ENCODE measurements at regions not wholly inside any gene's neighbourhood (a gene's known extent, or its start where the extent isn't known, plus 50 kb on each side); places are given as distances from the start of the nearest gene placed in this dataset.

- H3K36me3 ChIP-seq (ENCODE audit: control insufficient read depth in 4 of 4, insufficient read depth in 3 of 4, low read depth in 1 of 4, low read length in 3 of 4): no peaks in the 10 kb centered on the region
- no peaks in the 10 kb centered on the region for H3K4me1 ChIP-seq (ENCODE audit: control insufficient read depth in 4 of 4, insufficient read depth in 4 of 4, low read length in 3 of 4)
- WGBS: 63% methylated on average over 5 of the region's 5 CpGs
- TF ChIP-seq FOXA1 (IDR thresholded peaks at IDR 0.05): no peak
- TF ChIP-seq NR2F2 (IDR thresholded peaks at IDR 0.05): no peak
- no peak for TF ChIP-seq RXRA (IDR thresholded peaks at IDR 0.05)
- TF ChIP-seq, protein P1, sequence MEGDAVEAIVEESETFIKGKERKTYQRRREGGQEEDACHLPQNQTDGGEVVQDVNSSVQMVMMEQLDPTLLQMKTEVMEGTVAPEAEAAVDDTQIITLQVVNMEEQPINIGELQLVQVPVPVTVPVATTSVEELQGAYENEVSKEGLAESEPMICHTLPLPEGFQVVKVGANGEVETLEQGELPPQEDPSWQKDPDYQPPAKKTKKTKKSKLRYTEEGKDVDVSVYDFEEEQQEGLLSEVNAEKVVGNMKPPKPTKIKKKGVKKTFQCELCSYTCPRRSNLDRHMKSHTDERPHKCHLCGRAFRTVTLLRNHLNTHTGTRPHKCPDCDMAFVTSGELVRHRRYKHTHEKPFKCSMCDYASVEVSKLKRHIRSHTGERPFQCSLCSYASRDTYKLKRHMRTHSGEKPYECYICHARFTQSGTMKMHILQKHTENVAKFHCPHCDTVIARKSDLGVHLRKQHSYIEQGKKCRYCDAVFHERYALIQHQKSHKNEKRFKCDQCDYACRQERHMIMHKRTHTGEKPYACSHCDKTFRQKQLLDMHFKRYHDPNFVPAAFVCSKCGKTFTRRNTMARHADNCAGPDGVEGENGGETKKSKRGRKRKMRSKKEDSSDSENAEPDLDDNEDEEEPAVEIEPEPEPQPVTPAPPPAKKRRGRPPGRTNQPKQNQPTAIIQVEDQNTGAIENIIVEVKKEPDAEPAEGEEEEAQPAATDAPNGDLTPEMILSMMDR (IDR thresholded peaks at IDR 0.05; ENCODE audit: low read depth, low read length, missing input control): no peak
- TF ChIP-seq MAX (IDR thresholded peaks at IDR 0.05): no peak
- TF ChIP-seq, protein P2, sequence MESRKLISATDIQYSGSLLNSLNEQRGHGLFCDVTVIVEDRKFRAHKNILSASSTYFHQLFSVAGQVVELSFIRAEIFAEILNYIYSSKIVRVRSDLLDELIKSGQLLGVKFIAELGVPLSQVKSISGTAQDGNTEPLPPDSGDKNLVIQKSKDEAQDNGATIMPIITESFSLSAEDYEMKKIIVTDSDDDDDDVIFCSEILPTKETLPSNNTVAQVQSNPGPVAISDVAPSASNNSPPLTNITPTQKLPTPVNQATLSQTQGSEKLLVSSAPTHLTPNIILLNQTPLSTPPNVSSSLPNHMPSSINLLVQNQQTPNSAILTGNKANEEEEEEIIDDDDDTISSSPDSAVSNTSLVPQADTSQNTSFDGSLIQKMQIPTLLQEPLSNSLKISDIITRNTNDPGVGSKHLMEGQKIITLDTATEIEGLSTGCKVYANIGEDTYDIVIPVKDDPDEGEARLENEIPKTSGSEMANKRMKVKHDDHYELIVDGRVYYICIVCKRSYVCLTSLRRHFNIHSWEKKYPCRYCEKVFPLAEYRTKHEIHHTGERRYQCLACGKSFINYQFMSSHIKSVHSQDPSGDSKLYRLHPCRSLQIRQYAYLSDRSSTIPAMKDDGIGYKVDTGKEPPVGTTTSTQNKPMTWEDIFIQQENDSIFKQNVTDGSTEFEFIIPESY (IDR thresholded peaks at IDR 0.05): no peak
- TF ChIP-seq TAF1 (conservative IDR thresholded peaks at IDR 0.05): no peak
- no peak for TF ChIP-seq REST (IDR thresholded peaks at IDR 0.05)
- TF ChIP-seq GABPA (IDR thresholded peaks at IDR 0.05 in 1 of 2, conservative IDR thresholded peaks at IDR 0.05 in 1 of 2): no peak
- TF ChIP-seq HNF4G (IDR thresholded peaks at IDR 0.05): no peak
- TF ChIP-seq YY1 (IDR thresholded peaks at IDR 0.05): no peak
- TF ChIP-seq RAD21 (IDR thresholded peaks at IDR 0.05): no peak
- TF ChIP-seq EGR1 (IDR thresholded peaks at IDR 0.05; ENCODE audit: low read depth in 2 of 2): no peak
- no peak for TF ChIP-seq JUND (IDR thresholded peaks at IDR 0.05)
- no peak overlapping the region for H3K27ac ChIP-seq (ENCODE audit: low read depth in 1 of 2, low read length in 2 of 2)
- H3K9ac ChIP-seq (ENCODE audit: low read depth in 1 of 2, low read length in 2 of 2): no peak overlapping the region
- no peaks in the 10 kb centered on the region for H3K9me3 ChIP-seq (ENCODE audit: control insufficient read depth in 4 of 4, low read length in 3 of 4)
- H3K4me3 ChIP-seq (ENCODE audit: low read depth in 1 of 3, low read length in 3 of 3): no peak overlapping the region
- H3K27me3 ChIP-seq (ENCODE audit: control insufficient read depth in 4 of 4, insufficient read depth in 4 of 4, low read length in 3 of 4): no peaks in the 10 kb centered on the region
- no peak for DNase-seq (ENCODE audit: low spot score)
Observed at GRCh38 chr13:64934569-64935362, 2295.4 kb downstream of the PCDH9 start.

- no peak overlapping the region for H3K9ac ChIP-seq (ENCODE audit: low read depth in 1 of 2, low read length in 2 of 2)
- no peak for DNase-seq (ENCODE audit: low spot score)
- H3K27me3 ChIP-seq (ENCODE audit: control insufficient read depth in 4 of 4, insufficient read depth in 4 of 4, low read length in 3 of 4): no peaks in the 10 kb centered on the region
- no peaks in the 10 kb centered on the region for H3K36me3 ChIP-seq (ENCODE audit: control insufficient read depth in 4 of 4, insufficient read depth in 3 of 4, low read depth in 1 of 4, low read length in 3 of 4)
- no peak overlapping the region for H3K4me3 ChIP-seq (ENCODE audit: low read depth in 1 of 3, low read length in 3 of 3)
- H3K9me3 ChIP-seq (ENCODE audit: control insufficient read depth in 4 of 4, low read length in 3 of 4): no peaks in the 10 kb centered on the region
- H3K4me1 ChIP-seq (ENCODE audit: control insufficient read depth in 4 of 4, insufficient read depth in 4 of 4, low read length in 3 of 4): no peaks in the 10 kb centered on the region
- no peak overlapping the region for H3K27ac ChIP-seq (ENCODE audit: low read depth in 1 of 2, low read length in 2 of 2)
- no peak for TF ChIP-seq MAX (IDR thresholded peaks at IDR 0.05)
- no peak for TF ChIP-seq SP1 (IDR thresholded peaks at IDR 0.05)
- TF ChIP-seq, protein P1 (IDR thresholded peaks at IDR 0.05; ENCODE audit: low read depth, low read length, missing input control): no peak
- no peak for TF ChIP-seq RAD21 (IDR thresholded peaks at IDR 0.05)
- TF ChIP-seq, protein P2 (IDR thresholded peaks at IDR 0.05): no peak
- no peak for TF ChIP-seq NR2F2 (IDR thresholded peaks at IDR 0.05)
- no peak for TF ChIP-seq TAF1 (conservative IDR thresholded peaks at IDR 0.05)
- TF ChIP-seq JUND (IDR thresholded peaks at IDR 0.05): no peak
- TF ChIP-seq EGR1 (IDR thresholded peaks at IDR 0.05; ENCODE audit: low read depth in 2 of 2): no peak
- no peak for TF ChIP-seq FOXA2 (IDR thresholded peaks at IDR 0.05)
- TF ChIP-seq GABPA (IDR thresholded peaks at IDR 0.05 in 1 of 2, conservative IDR thresholded peaks at IDR 0.05 in 1 of 2): no peak
- TF ChIP-seq YY1 (IDR thresholded peaks at IDR 0.05): no peak
Observed at GRCh38 chr13:64930636-64931035, 2299.5 kb downstream of the PCDH9 start.

All from liver (tissue), 8 donors.